Small intestine (tissue), 7 donors: ENCODE measurements at regions not wholly inside any gene's neighbourhood (a gene's known extent, or its start where the extent isn't known, plus 50 kb on each side); places are given as distances from the start of the nearest gene placed in this dataset.

Source experiments
- DNase-seq, 2 donors: peaks; one replicate each; pipeline versions ENCODE4 v3.0.0 to v3.0.0-alpha.2; 2013
- FAIRE-seq: peaks from 2 replicates; lab custom pipeline; 2012; peaks lifted over from hg19 to GRCh38; lab: Jason Lieb, UNC
- H3K27ac ChIP-seq, 3 donors: one replicate each; pipeline ENCODE4 v1.5.1; 2013; ENCODE audit warnings: low read length in 2 of 3, mild to moderate bottlenecking in 2 of 3, control low read depth in 1 of 3, inconsistent platforms in 1 of 3, low read depth in 1 of 3, moderate library complexity in 1 of 3
- H3K27me3 ChIP-seq, 3 donors: one replicate each; pipeline ENCODE4 v1.6.1; 2013; ENCODE audit warnings: low read length in 3 of 3, inconsistent platforms in 1 of 3; ENCODE audit not compliant: control insufficient read depth in 3 of 3, insufficient read depth in 3 of 3
- H3K36me3 ChIP-seq, 3 donors: one replicate each; pipeline ENCODE4 v1.6.1; 2013; ENCODE audit warnings: low read length in 3 of 3, inconsistent platforms in 1 of 3, low read depth in 1 of 3, mild to moderate bottlenecking in 1 of 3, moderate library complexity in 1 of 3; ENCODE audit not compliant: control insufficient read depth in 3 of 3, insufficient read depth in 2 of 3
- H3K4me1 ChIP-seq, 3 donors: one replicate each; pipeline ENCODE4 v1.6.1; 2013; ENCODE audit warnings: low read length in 2 of 3, inconsistent platforms in 1 of 3, low read depth in 1 of 3, mild to moderate bottlenecking in 1 of 3, moderate library complexity in 1 of 3; ENCODE audit not compliant: control insufficient read depth in 3 of 3, insufficient read depth in 2 of 3
- H3K4me3 ChIP-seq, 3 donors: one replicate each; pipeline ENCODE4 v1.5.1; 2013; ENCODE audit warnings: low read length in 3 of 3, control low read depth in 1 of 3, inconsistent platforms in 1 of 3, low read depth in 1 of 3, mild to moderate bottlenecking in 1 of 3, moderate library complexity in 1 of 3
- H3K9me3 ChIP-seq, 2 donors: one replicate each; pipeline ENCODE4 v1.6.1; 2013; ENCODE audit warnings: low read depth in 1 of 2, low read length in 1 of 2; ENCODE audit not compliant: control insufficient read depth in 2 of 2, insufficient read depth in 1 of 2
- WGBS, 3 donors: extraction: QIAGEN DNeasy Blood & Tissue Kit; methylation state at CpG; one replicate each; pipeline ENCODE4 v1.1.7; 2013; 5-methylcytosine and 5-hydroxymethylcytosine counted together
- donor health status: healthy with polysubstance abuse.
- donor health status: control.
- donor health status: control.
- donor health status: Bipolar disorder and iron deficiency.
- donor health status: healthy.

DNA sequence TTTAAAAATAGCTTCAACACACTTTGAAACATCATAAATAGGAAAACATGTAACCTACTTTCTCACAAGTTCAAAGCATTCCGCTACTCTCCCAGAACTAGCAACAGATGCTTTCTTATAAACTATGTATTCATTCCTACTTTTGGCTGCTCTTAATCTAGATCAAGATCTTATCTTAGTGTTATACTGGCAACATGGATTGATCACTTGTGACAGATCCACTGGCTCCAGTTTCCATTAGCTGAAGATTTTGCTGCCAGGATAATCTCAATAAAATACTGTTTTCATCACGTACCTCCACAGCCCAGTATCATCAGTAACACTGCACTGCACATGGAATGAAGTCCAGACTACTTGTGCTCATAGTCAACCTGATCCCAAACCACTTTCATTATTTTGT is 491.7 kb upstream of the AGTR1 start:
- no peaks in the 10 kb centered on the region for H3K4me1 ChIP-seq
- DNase-seq (no peak), FAIRE-seq (no peak)
- WGBS, 3 donors = 77 to 82% (median 77%) methylated on average over 2 of the region's 2 CpGs
- H3K9me3 ChIP-seq = no peaks in the 10 kb centered on the region
- no peak overlapping the region for H3K27ac ChIP-seq
- no peaks in the 10 kb centered on the region for H3K27me3 ChIP-seq
- no peaks in the 10 kb centered on the region for H3K36me3 ChIP-seq
- no peak overlapping the region for H3K4me3 ChIP-seq

- Histone ChIP-seq H3K27ac (no peak overlapping the region), H3K4me3 (no peak overlapping the region), H3K4me1 (no peaks in the 10 kb centered on the region), H3K9me3 (no peaks in the 10 kb centered on the region), H3K36me3 (no peaks in the 10 kb centered on the region), H3K27me3 (no peaks in the 10 kb centered on the region)
- DNase-seq (no peak), FAIRE-seq (no peak)
- 39 to 65% (median 54%) methylated on average over 1 of the region's 1 CpG for WGBS, 3 donors
Observed at GRCh38 chr3:148206446-148206845, 491.3 kb upstream of the AGTR1 start.

DNA sequence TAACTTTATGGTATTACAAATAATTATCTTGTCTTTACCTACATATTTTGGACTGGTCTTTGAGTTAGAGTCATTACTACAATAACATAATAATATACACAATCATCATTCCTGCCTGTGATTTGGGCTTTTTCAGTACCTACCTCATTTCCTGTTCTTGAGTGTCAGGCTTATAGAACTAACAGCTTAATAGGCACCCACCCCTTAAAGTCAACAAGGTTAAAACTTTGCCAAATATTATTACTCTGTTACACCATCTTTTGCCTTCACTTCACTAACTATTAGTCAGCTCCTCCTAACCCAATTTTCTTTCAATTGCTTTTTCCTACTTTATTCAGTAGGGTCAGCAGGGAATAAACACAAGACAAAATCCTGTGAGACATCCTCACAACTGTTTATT is 488.7 kb upstream of the AGTR1 start:
- H3K36me3 ChIP-seq = no peaks in the 10 kb centered on the region
- H3K4me1 ChIP-seq = no peaks in the 10 kb centered on the region
- H3K27ac ChIP-seq = no peak overlapping the region
- no peak overlapping the region for H3K4me3 ChIP-seq
- no peak for DNase-seq
- no peak for FAIRE-seq
- H3K27me3 ChIP-seq = no peaks in the 10 kb centered on the region
- H3K9me3 ChIP-seq = no peaks in the 10 kb centered on the region

GRCh38 chr3:148211725-148212124 is 486.0 kb upstream of the AGTR1 start:
- FAIRE-seq = no peak
- H3K4me3 ChIP-seq = no peak overlapping the region
- no peaks in the 10 kb centered on the region for H3K36me3 ChIP-seq
- H3K9me3 ChIP-seq = no peaks in the 10 kb centered on the region
- no peaks in the 10 kb centered on the region for H3K4me1 ChIP-seq
- peak overlapping the region in 1 of 3 donors; percentile 55 for H3K27ac ChIP-seq
- H3K27me3 ChIP-seq = no peaks in the 10 kb centered on the region
- DNase-seq = peak; percentile 57 to 93

GRCh38 chr3:148214705-148215104 is 483.0 kb upstream of the AGTR1 start:
- DNase-seq = no peak
- FAIRE-seq = no peak
- Histone ChIP-seq H3K27me3 (no peaks in the 10 kb centered on the region), H3K4me3 (no peak overlapping the region), H3K36me3 (no peaks in the 10 kb centered on the region), H3K4me1 (no peaks in the 10 kb centered on the region), H3K27ac (no peak overlapping the region), H3K9me3 (no peaks in the 10 kb centered on the region)
- 76 to 89% (median 78%) methylated on average over 3 of the region's 3 CpGs for WGBS, 3 donors

- H3K36me3 ChIP-seq = no peaks in the 10 kb centered on the region
- 59 to 63% (median 62%) methylated on average over 3 of the region's 3 CpGs for WGBS, 3 donors
- FAIRE-seq (no peak), DNase-seq (no peak)
- H3K9me3 ChIP-seq = no peaks in the 10 kb centered on the region
- no peaks in the 10 kb centered on the region for H3K27me3 ChIP-seq
- no peaks in the 10 kb centered on the region for H3K4me1 ChIP-seq
- no peak overlapping the region for H3K4me3 ChIP-seq
- no peak overlapping the region for H3K27ac ChIP-seq
Observed at GRCh38 chr3:148217317-148217716, 480.4 kb upstream of the AGTR1 start.

GRCh38 chr3:148218222-148218621 is 479.5 kb upstream of the AGTR1 start:
- H3K27me3 ChIP-seq = no peaks in the 10 kb centered on the region
- DNase-seq = no peak
- no peak for FAIRE-seq
- no peak overlapping the region for H3K4me3 ChIP-seq
- H3K36me3 ChIP-seq = no peaks in the 10 kb centered on the region
- H3K27ac ChIP-seq = no peak overlapping the region
- H3K4me1 ChIP-seq = no peaks in the 10 kb centered on the region
- WGBS, 3 donors = 57 to 69% (median 63%) methylated on average over 3 of the region's 3 CpGs
- H3K9me3 ChIP-seq = no peaks in the 10 kb centered on the region

DNA sequence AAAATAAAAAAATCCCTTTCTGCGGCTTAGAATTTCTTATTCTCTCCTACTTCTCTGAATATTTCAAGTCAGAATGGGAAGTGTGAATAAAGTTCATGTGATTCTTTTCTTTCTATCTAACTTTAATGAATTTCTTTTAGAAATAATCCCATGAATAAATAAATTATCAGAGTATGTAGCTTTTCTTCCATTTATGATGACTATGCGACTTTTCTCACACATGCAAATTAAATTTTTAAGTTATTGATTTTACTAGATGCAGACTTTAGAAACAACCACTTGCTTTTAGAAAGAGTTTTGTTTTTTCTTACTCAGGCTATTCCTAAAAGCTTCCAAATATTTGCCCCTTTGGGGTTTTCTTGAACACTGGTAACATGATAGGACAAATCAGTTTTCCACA is 477.7 kb upstream of the AGTR1 start:
- FAIRE-seq (no peak), DNase-seq (no peak)
- Histone ChIP-seq H3K27me3 (no peaks in the 10 kb centered on the region), H3K27ac (no peak overlapping the region), H3K4me3 (no peak overlapping the region), H3K4me1 (no peaks in the 10 kb centered on the region), H3K36me3 (no peaks in the 10 kb centered on the region), H3K9me3 (no peaks in the 10 kb centered on the region)
- 88 to 94% (median 91%) methylated on average over 2 of the region's 2 CpGs for WGBS, 3 donors

GRCh38 chr3:148221303-148221702 is 476.4 kb upstream of the AGTR1 start:
- FAIRE-seq (no peak), DNase-seq (no peak)
- H3K9me3 ChIP-seq = no peaks in the 10 kb centered on the region
- H3K4me3 ChIP-seq = no peak overlapping the region
- H3K36me3 ChIP-seq = no peaks in the 10 kb centered on the region
- H3K4me1 ChIP-seq = no peaks in the 10 kb centered on the region
- no peak overlapping the region for H3K27ac ChIP-seq
- H3K27me3 ChIP-seq = no peaks in the 10 kb centered on the region
- 44 to 71% (median 58%) methylated on average over 1 of the region's 1 CpG for WGBS, 3 donors
